Endodermal cell (in vitro differentiated cells): ENCODE measurements at regions not wholly inside any gene's neighbourhood (a gene's known extent, or its start where the extent isn't known, plus 50 kb on each side); places are given as distances from the start of the nearest gene placed in this dataset.
A peak's percentile ranks its signal among the peaks of the same experiment; 100 is the strongest.

Experiments used
- DNase-seq: peaks from one replicate; pipeline ENCODE4 v3.0.0-alpha.2; 2017
- H3K27ac ChIP-seq: 2 replicates; pipeline ENCODE4 v1.5.1; 2013; ENCODE audit warnings: mild to moderate bottlenecking, low read depth, low read length, moderate library complexity
- H3K27me3 ChIP-seq: 2 replicates; pipeline ENCODE4 v1.6.1; 2013; ENCODE audit warnings: mild to moderate bottlenecking, low read length, moderate library complexity; ENCODE audit not compliant: insufficient read depth, control insufficient read depth, poor library complexity, severe bottlenecking
- H3K36me3 ChIP-seq: 2 replicates; pipeline ENCODE4 v1.7.0; 2013; ENCODE audit warnings: mild to moderate bottlenecking, low read length, moderate library complexity; ENCODE audit not compliant: control insufficient read depth, insufficient read depth
- H3K4me1 ChIP-seq: one replicate; pipeline ENCODE4 v1.7.0; 2013; ENCODE audit warnings: low read length; ENCODE audit not compliant: control insufficient read depth, insufficient read depth
- H3K4me3 ChIP-seq: 2 replicates; pipeline ENCODE4 v1.5.1; 2013; ENCODE audit warnings: mild to moderate bottlenecking, low read length, moderate library complexity
- H3K9ac ChIP-seq: 2 replicates; pipeline ENCODE4 v1.6.1; 2013; ENCODE audit warnings: mild to moderate bottlenecking, low read length, moderate library complexity; ENCODE audit not compliant: poor library complexity, severe bottlenecking; ENCODE audit errors: extremely low read depth
- H3K9me3 ChIP-seq: 2 replicates; pipeline ENCODE4 v1.6.1; 2013; ENCODE audit warnings: mild to moderate bottlenecking, low read length, moderate library complexity; ENCODE audit not compliant: control insufficient read depth
- H3K27ac Mint-ChIP-seq: 2 replicates; pipeline ENCODE4 v1.8.0; 2020; ENCODE audit warnings: mixed read lengths
- H3K27me3 Mint-ChIP-seq: 2 replicates; pipeline ENCODE4 v1.8.0; 2021; ENCODE audit warnings: mild to moderate bottlenecking, mixed read lengths; ENCODE audit not compliant: insufficient read depth
- H3K36me3 Mint-ChIP-seq: 2 replicates; pipeline ENCODE4 v1.8.0; 2020; ENCODE audit warnings: low read depth, mixed read lengths
- H3K4me1 Mint-ChIP-seq: 2 replicates; pipeline ENCODE4 v1.8.0; 2020; ENCODE audit warnings: mixed read lengths
- H3K4me3 Mint-ChIP-seq: 2 replicates; pipeline ENCODE4 v1.8.0; 2020; ENCODE audit warnings: mild to moderate bottlenecking, moderate library complexity, mixed read lengths
- H3K9me3 Mint-ChIP-seq: 2 replicates; pipeline ENCODE4 v1.8.0; 2020; ENCODE audit warnings: mild to moderate bottlenecking, mixed read lengths
- CTCF ChIP-seq: fragments of 200-600 bp; sonication (generic); conservative IDR thresholded peaks from 2 replicates; pipeline ENCODE4 v1.5.0; 2021; ENCODE audit warnings: antibody characterized with exemption, mild to moderate bottlenecking
- WGBS, 2 experiments: methylation state at CpG; one replicate each; pipeline versions ENCODE4 v1.1.5 to v1.1.7; 2013; ENCODE audit warnings: missing lambda C conversion rate in 2 of 2, mixed read lengths in 1 of 2; ENCODE audit not compliant: insufficient coverage in 1 of 2, insufficient read length in 1 of 2; 5-methylcytosine and 5-hydroxymethylcytosine counted together

DNA sequence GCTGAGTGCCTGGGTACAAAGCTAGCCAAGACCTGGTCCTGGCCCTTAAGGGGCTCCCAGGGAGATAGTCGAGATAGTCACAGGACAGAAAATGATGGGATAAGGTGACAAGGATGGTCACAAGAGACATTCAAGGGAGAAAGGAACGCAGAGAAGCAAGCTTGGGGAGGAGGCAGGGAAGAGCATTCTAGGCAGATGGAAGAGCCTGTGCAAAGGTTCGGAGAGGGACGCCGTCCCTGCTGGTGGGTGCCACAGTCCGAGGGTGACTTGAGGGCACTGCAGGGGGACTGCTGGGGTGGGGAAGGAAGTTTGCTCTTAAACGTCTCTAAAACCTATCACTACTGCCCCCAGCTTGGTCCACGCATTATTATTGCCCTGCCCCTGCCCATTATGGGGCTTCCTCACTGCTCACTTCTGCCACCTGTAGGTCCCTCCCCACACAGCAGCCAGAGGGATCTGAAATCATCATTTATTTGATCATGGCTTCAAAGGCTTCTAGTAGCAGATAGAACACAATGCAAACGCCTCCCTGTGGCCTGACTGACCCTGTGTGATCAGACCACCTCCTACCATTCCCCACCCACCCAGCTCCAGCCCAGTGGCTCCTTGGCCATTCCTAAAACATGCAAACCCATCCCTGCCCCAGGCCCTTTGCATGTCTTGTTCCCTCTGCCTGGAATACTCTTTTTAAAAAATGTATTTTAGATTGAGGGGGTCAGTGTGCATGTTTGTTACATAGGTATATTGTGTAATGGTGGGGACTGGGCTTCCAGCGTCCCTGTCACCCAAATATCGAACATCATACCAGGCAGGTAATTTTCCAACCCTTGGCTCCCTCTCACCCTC is 60.3 kb downstream of the RMI2 start:
- no peak overlapping the region for H3K27ac ChIP-seq
- H3K27ac Mint-ChIP-seq = no peak overlapping the region
- H3K27me3 Mint-ChIP-seq = no peaks in the 10 kb centered on the region
- H3K9me3 ChIP-seq = no peaks in the 10 kb centered on the region
- H3K9ac ChIP-seq = no peak overlapping the region
- H3K4me1 ChIP-seq = no peaks in the 10 kb centered on the region
- no peaks in the 10 kb centered on the region for H3K27me3 ChIP-seq
- H3K36me3 ChIP-seq = no peaks in the 10 kb centered on the region
- peak; percentile 94 for DNase-seq
- H3K9me3 Mint-ChIP-seq = no peaks in the 10 kb centered on the region
- H3K36me3 Mint-ChIP-seq = no peaks in the 10 kb centered on the region
- H3K4me1 Mint-ChIP-seq = peaks cover 2% of the 10 kb centered on the region
- 66 to 82% methylated on average over 5 to 11 of the region's 11 CpGs for WGBS, 2 experiments
- peak; percentile 78 for TF ChIP-seq CTCF
- H3K4me3 Mint-ChIP-seq = no peak overlapping the region
- no peak overlapping the region for H3K4me3 ChIP-seq

DNA sequence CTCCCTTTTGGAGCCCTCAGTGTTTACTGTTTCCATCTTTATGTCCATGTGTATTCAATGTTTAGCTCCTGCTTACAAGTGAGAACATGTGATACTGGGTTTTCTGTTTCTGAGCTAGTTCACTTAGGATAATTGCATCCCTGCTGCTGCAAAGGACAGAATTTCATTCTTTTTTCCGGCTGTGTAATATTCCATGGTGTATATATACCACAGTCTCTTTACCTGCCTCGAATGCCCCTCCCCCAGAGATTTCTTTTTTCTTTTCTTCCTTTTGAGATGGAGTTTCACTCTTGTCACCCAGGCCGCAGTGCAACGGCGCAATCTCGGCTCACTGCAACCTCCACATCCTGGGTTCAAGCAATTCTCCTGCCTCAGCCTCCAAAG is 60.9 kb downstream of the RMI2 start:
- Mint-ChIP-seq H3K4me3 (no peak overlapping the region), H3K4me1 (peaks cover 2% of the 10 kb centered on the region), H3K27me3 (no peaks in the 10 kb centered on the region), H3K27ac (no peak overlapping the region), H3K9me3 (no peaks in the 10 kb centered on the region), H3K36me3 (no peaks in the 10 kb centered on the region)
- no peak overlapping the region for H3K4me3 ChIP-seq
- WGBS, 2 experiments = 86 to 94% methylated on average over 6 of the region's 6 CpGs
- DNase-seq = no peak
- no peaks in the 10 kb centered on the region for H3K36me3 ChIP-seq
- H3K9ac ChIP-seq = no peak overlapping the region
- TF ChIP-seq CTCF = no peak
- H3K4me1 ChIP-seq = no peaks in the 10 kb centered on the region
- no peaks in the 10 kb centered on the region for H3K27me3 ChIP-seq
- H3K27ac ChIP-seq = no peak overlapping the region
- H3K9me3 ChIP-seq = no peaks in the 10 kb centered on the region

DNA sequence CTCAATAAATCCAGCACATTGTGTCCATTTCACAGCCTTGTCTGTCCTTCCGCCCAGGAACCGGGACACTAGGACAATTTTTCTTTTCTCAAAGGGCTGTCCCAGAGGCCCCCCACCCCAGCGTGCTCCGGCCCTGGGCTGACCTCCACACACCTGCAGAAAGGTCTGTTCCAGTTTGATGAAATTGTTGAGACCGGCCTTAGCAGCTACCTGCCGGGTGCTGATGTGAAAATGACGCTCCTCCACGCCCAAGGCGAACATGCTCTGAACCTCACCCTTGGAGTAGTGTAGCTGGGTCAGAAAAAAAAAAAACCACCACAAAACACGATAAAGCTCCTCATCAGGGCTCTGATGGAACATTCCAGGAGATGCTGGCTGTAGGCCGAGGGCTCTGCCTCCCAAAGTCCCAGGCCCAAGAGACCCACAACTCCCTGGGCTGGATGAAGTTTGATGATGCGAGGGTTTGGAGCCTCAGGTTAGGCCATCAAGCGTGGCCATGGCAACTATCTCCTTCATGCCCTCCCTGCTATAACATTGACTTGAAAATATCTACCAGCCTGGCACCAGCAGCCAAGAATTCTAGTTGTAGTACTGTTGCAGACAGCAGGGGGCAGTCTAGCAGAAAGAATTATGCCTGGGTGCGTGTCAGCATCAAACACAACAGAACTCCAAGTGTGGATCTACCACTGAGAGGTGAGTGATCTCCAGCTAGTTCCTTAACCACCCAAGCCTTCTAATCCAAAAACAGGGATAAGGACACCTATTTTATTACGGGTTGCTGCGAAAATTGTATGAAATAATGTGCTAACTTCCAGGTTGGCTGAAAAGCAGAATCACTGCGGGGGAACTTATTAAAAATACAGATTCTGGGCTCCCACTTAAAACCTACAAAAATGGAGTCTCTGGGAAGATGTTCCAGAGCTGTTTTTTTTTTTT is 62.1 kb downstream of the RMI2 start:
- Mint-ChIP-seq H3K4me1 (peaks cover 2% of the 10 kb centered on the region), H3K27me3 (no peaks in the 10 kb centered on the region), H3K36me3 (no peaks in the 10 kb centered on the region), H3K4me3 (no peak overlapping the region), H3K9me3 (no peaks in the 10 kb centered on the region), H3K27ac (no peak overlapping the region)
- TF ChIP-seq CTCF = peak; percentile 88
- Histone ChIP-seq H3K4me1 (no peaks in the 10 kb centered on the region), H3K9me3 (no peaks in the 10 kb centered on the region), H3K27ac (no peak overlapping the region), H3K27me3 (no peaks in the 10 kb centered on the region), H3K4me3 (no peak overlapping the region), H3K9ac (no peak overlapping the region), H3K36me3 (no peaks in the 10 kb centered on the region)
- peak; percentile 93 for DNase-seq
- 78 to 88% methylated on average over 4 to 17 of the region's 17 CpGs for WGBS, 2 experiments
